Muscle of leg (tissue), 3 donors: ENCODE measurements at regions not wholly inside any gene's neighbourhood (a gene's known extent, or its start where the extent isn't known, plus 50 kb on each side); places are given as distances from the start of the nearest gene placed in this dataset.

Experiments
- DNase-seq: peaks from one replicate; pipeline ENCODE4 v3.0.0; 2013
- H3K27ac ChIP-seq: one replicate; pipeline ENCODE4 v1.5.1; 2013; ENCODE audit warnings: mild to moderate bottlenecking, low read length, control low read depth
- H3K27me3 ChIP-seq: one replicate; pipeline ENCODE4 v1.6.1; 2013; ENCODE audit warnings: low read length; ENCODE audit not compliant: control insufficient read depth, insufficient read depth
- H3K36me3 ChIP-seq: one replicate; pipeline ENCODE4 v1.6.1; 2013; ENCODE audit warnings: low read length; ENCODE audit not compliant: control insufficient read depth, insufficient read depth
- H3K4me1 ChIP-seq: one replicate; pipeline ENCODE4 v1.6.1; 2013; ENCODE audit warnings: low read length; ENCODE audit not compliant: control insufficient read depth, insufficient read depth
- H3K4me3 ChIP-seq: one replicate; pipeline ENCODE4 v1.5.1; 2013; ENCODE audit warnings: low read length, control low read depth
- H3K9me3 ChIP-seq: replicated peaks from 2 replicates; pipeline ENCODE4 v1.6.1; 2013; ENCODE audit warnings: low read depth, low read length; ENCODE audit not compliant: control insufficient read depth
- WGBS: methylation state at CpG from one replicate; pipeline ENCODE4 v1.1.5; 2013; ENCODE audit warnings: missing lambda C conversion rate; ENCODE audit not compliant: insufficient coverage; 5-methylcytosine and 5-hydroxymethylcytosine counted together

GRCh38 chr19:30149300-30149699 is 207.3 kb downstream of the URI1 start:
- no peak overlapping the region for H3K4me3 ChIP-seq
- H3K36me3 ChIP-seq, result no peaks in the 10 kb centered on the region
- no peaks in the 10 kb centered on the region for H3K4me1 ChIP-seq
- 42% methylated on average over 2 of the region's 6 CpGs for WGBS
- DNase-seq, result no peak
- H3K9me3 ChIP-seq, result no peaks in the 10 kb centered on the region
- no peaks in the 10 kb centered on the region for H3K27me3 ChIP-seq
- no peak overlapping the region for H3K27ac ChIP-seq

DNA sequence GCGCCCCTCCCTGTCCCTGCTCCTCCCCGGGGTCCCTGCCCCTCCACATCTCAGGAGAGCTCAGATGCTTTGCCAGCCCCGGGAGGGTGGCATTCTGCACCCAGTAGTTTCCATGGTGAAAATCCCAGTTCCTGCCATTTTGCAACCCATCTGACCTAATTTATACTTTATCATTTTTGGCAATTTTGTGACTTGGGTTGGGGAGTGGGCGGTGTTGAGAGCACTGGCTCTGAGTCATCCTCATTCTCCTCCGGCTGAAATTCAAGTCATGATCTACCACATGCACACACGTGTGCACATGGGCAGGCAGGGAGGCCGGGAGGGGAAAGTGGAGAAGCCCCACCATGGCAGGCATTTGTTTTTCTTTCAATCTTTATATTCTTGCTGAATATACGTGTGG is 208.6 kb downstream of the URI1 start:
- WGBS, result no CpG with 5 or more reads among the region's 8 CpGs
- no peak for DNase-seq
- no peaks in the 10 kb centered on the region for H3K36me3 ChIP-seq
- no peak overlapping the region for H3K27ac ChIP-seq
- H3K27me3 ChIP-seq, result no peaks in the 10 kb centered on the region
- H3K4me1 ChIP-seq, result no peaks in the 10 kb centered on the region
- H3K4me3 ChIP-seq, result no peak overlapping the region
- H3K9me3 ChIP-seq, result no peaks in the 10 kb centered on the region

GRCh38 chr19:30151081-30151480 is 209.0 kb downstream of the URI1 start:
- WGBS, result 41% methylated on average over 2 of the region's 6 CpGs
- no peak for DNase-seq
- H3K4me1 ChIP-seq, result peaks cover 1% of the 10 kb centered on the region
- H3K27ac ChIP-seq, result no peak overlapping the region
- H3K27me3 ChIP-seq, result no peaks in the 10 kb centered on the region
- no peak overlapping the region for H3K4me3 ChIP-seq
- H3K36me3 ChIP-seq, result no peaks in the 10 kb centered on the region
- no peaks in the 10 kb centered on the region for H3K9me3 ChIP-seq

DNA sequence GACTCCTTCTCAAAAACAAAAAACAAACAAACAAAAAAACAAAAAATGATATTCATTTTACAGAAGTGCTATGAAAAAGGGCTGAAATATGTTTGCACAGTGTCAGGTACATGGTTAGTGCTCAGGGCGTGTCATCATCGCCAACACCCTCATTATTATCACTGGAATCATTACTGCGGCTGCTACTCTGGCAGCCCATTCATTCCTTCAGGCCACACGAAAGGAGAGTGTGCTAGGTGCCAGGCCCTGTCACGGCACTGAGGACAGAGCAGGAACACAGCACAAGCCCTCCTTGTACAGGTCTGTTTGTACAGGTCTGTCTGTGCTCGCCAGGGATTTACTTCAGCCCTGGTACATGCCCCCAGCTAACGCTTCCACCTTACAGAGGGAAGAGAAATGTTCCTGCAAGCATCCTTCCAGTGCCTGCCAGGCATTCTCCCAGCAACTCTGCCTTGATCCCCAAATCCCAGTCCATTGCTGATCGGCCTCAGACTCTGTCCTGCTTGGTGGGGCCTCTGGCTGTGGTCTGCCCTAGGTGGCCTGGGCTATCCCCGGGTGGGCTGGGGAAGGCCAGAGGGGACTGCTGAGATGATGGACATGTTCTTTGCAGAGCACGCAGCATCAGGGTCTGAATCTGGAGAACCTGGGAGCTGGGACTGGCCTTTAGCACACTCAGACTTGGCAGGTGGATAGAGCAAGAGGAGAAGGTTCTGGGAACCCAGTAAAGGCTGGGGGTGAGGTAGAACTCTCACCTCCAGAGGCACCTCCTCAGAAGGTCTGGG is 210.7 kb downstream of the URI1 start:
- 89% methylated on average over 7 of the region's 10 CpGs for WGBS
- DNase-seq, result no peak

GRCh38 chr19:30153326-30154210 is 211.5 kb downstream of the URI1 start:
- DNase-seq, result no peak
- WGBS, result 7% methylated on average over 5 of the region's 18 CpGs
- peaks cover 3% of the 10 kb centered on the region for H3K4me1 ChIP-seq
- H3K36me3 ChIP-seq, result no peaks in the 10 kb centered on the region
- H3K9me3 ChIP-seq, result no peaks in the 10 kb centered on the region
- no peaks in the 10 kb centered on the region for H3K27me3 ChIP-seq
- no peak overlapping the region for H3K4me3 ChIP-seq
- H3K27ac ChIP-seq, result no peak overlapping the region

More for the DNA sequence above, 210.7 kb downstream of the URI1 start:
- Histone ChIP-seq H3K4me3 (no peak overlapping the region), H3K9me3 (no peaks in the 10 kb centered on the region), H3K4me1 (peaks cover 3% of the 10 kb centered on the region), H3K27me3 (no peaks in the 10 kb centered on the region), H3K27ac (no peak overlapping the region), H3K36me3 (no peaks in the 10 kb centered on the region)

DNA sequence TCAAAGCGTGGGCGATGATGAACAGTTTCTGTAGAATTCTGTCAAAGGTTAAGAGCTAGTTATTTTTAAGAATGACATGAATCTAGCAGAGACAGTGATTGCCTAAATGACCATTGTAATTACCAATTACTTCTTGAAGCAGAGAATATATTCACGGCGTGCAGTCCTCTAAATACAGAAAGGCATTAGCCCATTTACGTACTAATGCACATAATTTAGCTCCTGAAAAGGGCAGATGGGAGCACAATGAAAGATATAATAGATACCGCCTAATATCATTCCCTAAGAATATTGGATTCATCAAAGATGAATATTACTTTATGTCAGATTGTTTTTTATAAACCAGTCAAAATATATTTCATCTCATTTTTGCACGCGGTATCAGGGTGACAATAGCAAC is 212.4 kb downstream of the URI1 start:
- H3K4me3 ChIP-seq, result no peak overlapping the region
- no peaks in the 10 kb centered on the region for H3K36me3 ChIP-seq
- peaks cover 3% of the 10 kb centered on the region for H3K4me1 ChIP-seq
- no peak for DNase-seq
- no peaks in the 10 kb centered on the region for H3K9me3 ChIP-seq
- no CpG with 5 or more reads among the region's 8 CpGs for WGBS
- H3K27me3 ChIP-seq, result no peaks in the 10 kb centered on the region
- H3K27ac ChIP-seq, result no peak overlapping the region

- no peak overlapping the region for H3K4me3 ChIP-seq
- H3K4me1 ChIP-seq, result peaks cover 3% of the 10 kb centered on the region
- 66% methylated on average over 6 of the region's 21 CpGs for WGBS
- H3K27me3 ChIP-seq, result no peaks in the 10 kb centered on the region
- no peak for DNase-seq
- no peaks in the 10 kb centered on the region for H3K9me3 ChIP-seq
- no peaks in the 10 kb centered on the region for H3K36me3 ChIP-seq
- no peak overlapping the region for H3K27ac ChIP-seq
Measured at GRCh38 chr19:30155381-30156200, 213.6 kb downstream of the URI1 start.

DNA sequence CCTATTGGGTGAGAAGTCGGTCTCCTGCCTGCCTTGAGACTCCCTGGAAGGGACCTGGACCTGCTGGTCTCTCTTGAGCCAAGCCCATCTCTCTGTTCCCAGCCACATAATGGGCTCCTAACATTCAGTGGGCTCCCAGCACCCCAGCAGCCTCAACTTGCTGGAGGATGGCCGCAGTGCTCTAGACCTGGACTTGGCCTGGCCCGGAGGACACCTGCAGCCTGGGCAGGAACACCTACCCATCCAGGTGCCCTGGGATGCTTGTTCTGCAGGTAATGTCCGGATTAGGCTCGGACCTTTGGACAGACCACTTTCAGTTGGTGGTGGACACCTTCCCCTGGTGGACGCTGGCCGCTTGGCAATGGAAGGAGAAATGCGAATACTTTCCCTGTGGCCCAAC is 214.6 kb downstream of the URI1 start:
- Histone ChIP-seq H3K4me1 (peaks cover 3% of the 10 kb centered on the region), H3K4me3 (no peak overlapping the region), H3K27ac (no peak overlapping the region), H3K27me3 (peaks cover 2% of the 10 kb centered on the region), H3K36me3 (no peaks in the 10 kb centered on the region), H3K9me3 (no peaks in the 10 kb centered on the region)
- no peak for DNase-seq
- 95% methylated on average over 6 of the region's 8 CpGs for WGBS

DNA sequence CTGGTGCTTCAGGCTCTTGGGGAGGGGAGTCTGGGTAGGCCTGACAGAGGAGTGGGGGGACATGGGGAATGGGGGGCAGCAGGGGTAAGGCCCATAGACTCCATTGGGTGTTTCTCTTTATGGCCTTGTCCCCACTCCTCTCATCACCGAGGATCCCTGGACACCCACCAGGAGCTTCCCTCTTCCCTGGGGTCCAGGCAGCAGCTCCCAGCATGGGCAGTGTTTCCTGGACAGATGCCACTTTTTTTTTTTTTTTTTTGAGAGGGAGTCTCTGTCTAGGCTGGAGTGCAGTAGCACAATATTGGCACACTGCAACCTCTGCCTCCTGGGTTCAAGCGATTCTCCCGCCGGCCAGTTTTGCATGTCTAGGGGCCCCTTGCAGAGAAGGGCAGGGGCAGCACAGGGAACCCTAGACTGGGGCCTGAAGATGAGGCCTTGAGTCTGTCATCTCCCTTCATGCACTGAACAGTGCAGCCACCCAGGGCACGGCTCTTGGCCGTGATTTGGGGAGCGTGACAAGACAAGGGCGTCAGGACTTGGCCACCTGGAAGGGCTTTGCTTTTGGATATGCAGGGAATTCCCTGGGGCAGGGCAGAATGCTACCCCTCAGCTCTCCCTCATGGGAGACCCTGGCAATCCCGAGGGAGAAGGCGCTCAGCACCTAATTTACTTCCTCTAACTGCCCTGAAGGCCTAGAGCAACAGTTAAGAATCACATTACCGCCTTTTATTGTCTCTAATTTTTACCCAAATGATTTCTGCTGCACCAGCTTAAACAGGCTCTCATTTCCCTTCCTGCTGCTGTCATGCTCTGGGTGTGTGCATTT is 213.9 kb upstream of the ZNF536 start:
- peaks cover 2% of the 10 kb centered on the region for H3K27me3 ChIP-seq
- DNase-seq, result no peak
- H3K4me1 ChIP-seq, result peaks cover 3% of the 10 kb centered on the region
- no peaks in the 10 kb centered on the region for H3K9me3 ChIP-seq
- H3K27ac ChIP-seq, result no peak overlapping the region
- no peak overlapping the region for H3K4me3 ChIP-seq
- WGBS, result 76% methylated on average over 8 of the region's 11 CpGs
- H3K36me3 ChIP-seq, result no peaks in the 10 kb centered on the region
